ENCODE measurements at regions not wholly inside any gene's neighbourhood (a gene's known extent, or its start where the extent isn't known, plus 50 kb on each side); places are given as distances from the start of the nearest gene placed in this dataset.

DNA sequence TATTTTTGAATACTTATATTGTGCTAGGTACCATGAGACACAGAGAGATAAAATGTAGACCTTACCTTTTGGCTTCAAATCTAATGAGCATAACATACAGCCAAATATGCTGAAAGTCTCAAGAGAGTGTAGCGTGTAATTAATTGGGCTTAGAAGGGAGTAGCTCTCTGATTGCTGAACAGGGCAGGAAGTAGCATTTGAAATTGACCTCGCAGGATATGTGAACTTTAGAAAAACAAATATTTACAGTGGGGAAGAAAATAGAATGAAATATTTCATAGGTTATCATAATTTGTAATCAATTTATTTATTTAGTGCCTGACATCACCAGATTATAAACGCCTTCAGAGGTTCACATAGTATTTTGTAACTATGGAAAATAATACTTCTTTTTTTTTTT is 327.1 kb downstream of the RFC3 start:
- TF ChIP-seq, protein P1, sequence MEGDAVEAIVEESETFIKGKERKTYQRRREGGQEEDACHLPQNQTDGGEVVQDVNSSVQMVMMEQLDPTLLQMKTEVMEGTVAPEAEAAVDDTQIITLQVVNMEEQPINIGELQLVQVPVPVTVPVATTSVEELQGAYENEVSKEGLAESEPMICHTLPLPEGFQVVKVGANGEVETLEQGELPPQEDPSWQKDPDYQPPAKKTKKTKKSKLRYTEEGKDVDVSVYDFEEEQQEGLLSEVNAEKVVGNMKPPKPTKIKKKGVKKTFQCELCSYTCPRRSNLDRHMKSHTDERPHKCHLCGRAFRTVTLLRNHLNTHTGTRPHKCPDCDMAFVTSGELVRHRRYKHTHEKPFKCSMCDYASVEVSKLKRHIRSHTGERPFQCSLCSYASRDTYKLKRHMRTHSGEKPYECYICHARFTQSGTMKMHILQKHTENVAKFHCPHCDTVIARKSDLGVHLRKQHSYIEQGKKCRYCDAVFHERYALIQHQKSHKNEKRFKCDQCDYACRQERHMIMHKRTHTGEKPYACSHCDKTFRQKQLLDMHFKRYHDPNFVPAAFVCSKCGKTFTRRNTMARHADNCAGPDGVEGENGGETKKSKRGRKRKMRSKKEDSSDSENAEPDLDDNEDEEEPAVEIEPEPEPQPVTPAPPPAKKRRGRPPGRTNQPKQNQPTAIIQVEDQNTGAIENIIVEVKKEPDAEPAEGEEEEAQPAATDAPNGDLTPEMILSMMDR (IDR thresholded peaks at IDR 0.05; ENCODE audit: extremely low read depth, missing control alignments), result no peak
- DNase-seq (ENCODE audit: low spot score), result no peak

DNA sequence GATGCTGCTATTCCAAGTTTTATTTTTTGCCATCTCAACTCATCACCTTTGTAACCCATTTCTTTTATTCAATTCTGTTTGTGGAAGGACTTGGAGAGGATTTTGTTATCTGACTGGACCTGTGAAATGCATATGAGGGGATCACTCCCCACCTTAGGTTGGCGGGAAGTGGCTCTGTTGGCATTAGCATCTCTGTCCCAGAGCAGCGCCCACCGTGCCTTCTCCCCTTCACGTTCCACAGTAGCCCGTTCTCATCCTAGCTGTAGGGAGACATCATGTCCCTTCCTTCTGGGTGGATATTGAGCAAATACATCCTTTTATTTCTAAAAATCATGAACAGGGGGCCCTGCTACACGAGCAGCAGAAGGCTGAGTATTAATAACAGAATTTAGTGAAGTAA is 330.4 kb downstream of the RFC3 start:
- TF ChIP-seq, protein P1 (IDR thresholded peaks at IDR 0.05; ENCODE audit: extremely low read depth, missing control alignments), result no peak
- no peak for DNase-seq (ENCODE audit: low spot score)

DNA sequence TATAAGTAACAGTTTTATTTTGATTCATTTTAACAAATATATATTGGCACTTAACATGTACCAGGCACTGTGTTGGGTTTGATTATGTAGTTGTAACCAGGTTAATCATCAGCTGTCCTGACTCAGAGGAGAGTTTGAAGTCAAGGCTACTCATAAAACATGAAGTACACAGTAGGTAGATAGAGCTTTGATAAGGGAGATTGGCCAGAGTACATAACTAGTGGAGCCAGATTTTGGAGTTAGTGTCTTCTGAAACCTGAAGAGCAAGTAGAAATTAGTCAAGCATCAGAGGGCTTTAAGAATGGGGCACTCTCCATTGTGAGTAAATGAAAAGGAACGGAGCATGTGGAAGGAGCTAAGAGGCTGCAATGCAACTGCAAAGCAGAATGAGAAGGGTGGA is 333.9 kb downstream of the RFC3 start:
- no peak for DNase-seq (ENCODE audit: low spot score)
- TF ChIP-seq, protein P1 (IDR thresholded peaks at IDR 0.05; ENCODE audit: extremely low read depth, missing control alignments), result no peak

DNA sequence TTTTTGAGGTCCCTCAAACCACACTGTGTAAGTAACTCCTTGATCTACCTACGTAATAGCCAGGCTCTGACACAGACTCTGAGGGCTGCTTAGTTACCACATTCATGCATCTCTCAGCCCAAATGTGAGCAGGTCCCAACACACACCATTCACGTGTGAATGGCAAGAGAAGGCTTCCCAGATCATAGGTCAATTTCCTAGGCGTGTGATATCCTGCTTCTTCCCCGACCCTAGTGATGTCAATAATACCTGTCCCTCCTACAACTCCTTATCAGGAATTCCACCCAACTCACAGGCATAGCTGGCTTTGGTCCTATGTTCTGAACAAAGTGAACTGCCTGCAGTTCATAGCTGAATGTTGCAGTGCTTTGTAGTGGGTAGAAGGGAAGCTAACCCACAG is 334.5 kb downstream of the RFC3 start:
- DNase-seq (ENCODE audit: low spot score), result no peak
- TF ChIP-seq, protein P1 (IDR thresholded peaks at IDR 0.05; ENCODE audit: extremely low read depth, missing control alignments), result no peak

DNA sequence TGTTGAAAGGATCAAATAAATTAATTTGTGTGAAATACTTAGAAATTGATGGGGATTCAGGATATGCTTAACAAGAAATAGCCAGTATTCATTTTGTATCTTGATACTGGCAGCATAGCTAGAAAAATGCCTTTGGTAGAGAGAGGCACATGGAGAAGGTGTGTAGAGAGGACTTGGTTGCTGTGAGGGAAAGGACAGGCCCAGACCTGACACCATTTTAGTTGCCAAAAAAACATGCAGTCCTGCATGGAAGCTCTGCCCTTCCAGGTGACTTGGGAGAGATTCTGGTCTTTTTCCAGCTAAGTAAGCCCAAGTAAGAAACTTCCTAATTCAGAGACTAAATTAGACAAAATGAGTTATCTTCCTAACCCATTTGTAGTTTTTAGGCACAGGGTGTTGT is 335.0 kb downstream of the RFC3 start:
- TF ChIP-seq, protein P1 (IDR thresholded peaks at IDR 0.05; ENCODE audit: extremely low read depth, missing control alignments), result no peak

DNA sequence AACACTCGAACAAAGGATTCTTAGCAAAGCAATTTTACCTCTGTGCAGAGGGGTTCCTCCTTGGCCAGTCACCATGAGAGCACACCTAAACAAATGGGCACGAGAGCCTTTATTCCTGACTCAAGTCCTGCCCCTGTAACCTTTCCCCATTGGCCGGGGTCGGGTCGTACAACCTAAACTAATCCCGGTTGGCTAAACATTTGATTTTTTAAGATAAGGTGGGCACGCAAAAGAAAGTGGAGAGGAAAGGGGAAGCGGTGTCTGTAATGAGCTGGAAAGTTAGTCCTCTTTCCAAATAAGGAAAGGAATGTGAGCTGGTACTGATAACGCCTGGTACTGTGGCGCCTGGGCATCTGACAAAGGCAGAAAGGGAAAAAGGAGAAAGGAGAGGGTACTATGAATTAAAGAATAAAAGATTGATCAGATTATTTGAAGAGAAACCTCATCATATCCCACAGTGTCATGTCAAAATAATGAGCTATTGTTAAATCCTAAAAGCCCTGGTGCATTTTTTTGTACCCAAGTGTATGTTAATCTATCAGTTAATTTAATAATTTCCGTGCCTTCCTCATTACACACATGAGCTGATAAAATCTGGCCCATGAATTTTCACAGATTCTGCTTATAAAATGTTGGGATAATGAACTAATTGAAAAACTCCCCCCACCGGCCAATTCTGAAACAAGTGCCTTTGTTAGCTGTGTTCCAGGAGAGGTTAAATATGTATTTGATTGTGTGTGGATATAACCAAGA is 335.7 kb downstream of the RFC3 start:
- TF ChIP-seq, protein P1 (IDR thresholded peaks at IDR 0.05; ENCODE audit: extremely low read depth, missing control alignments), result no peak
- no peak for DNase-seq (ENCODE audit: low spot score)

More for the DNA sequence above, 335.0 kb downstream of the RFC3 start:
- DNase-seq (ENCODE audit: low spot score), result no peak

DNA sequence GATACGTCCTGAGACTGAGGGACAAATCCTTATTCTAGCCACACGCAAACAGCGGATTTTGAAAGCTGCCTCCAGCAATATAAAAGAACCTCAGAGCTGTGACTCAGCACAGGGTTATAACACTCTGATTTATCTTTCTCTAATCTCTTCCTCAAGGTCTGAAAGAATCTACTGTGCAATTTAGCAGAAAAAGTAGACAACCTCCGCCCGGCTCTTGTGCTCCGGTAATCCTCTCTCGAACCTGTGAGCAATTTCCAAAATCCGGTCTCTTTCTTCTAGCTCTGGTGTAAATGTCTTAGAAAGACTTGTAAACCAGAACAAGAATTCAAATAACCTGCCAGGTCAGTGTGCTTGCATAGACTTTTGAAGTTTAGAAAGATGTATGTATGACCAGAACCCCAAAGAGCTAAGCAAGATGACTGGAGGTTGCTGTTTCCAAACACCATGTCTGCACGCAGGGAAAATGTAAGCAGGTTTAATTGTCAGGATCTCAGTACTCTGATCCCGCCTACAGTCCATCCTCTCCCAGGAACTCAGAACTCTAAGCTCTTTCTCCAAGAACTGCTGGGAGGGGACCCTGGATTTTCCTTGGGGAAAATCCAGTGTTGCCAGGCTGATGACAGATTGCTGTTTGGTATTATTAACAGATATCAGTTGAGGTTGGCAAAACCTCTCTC is 338.1 kb downstream of the RFC3 start:
- TF ChIP-seq, protein P1 (IDR thresholded peaks at IDR 0.05; ENCODE audit: extremely low read depth, missing control alignments), result no peak
- DNase-seq (ENCODE audit: low spot score), result no peak
